AG04450 (cell line): ENCODE measurements at regions not wholly inside any gene's neighbourhood (a gene's known extent, or its start where the extent isn't known, plus 50 kb on each side); places are given as distances from the start of the nearest gene placed in this dataset.

ENCODE experiments used
- CTCF ChIA-PET: fragments of 300-600, 350-600 bp; formaldehyde crosslinking; extraction: SDS; loops from one replicate; lab custom pipeline; 2022; ENCODE audit warnings: antibody characterized with exemption, inconsistent platforms; lab: Charles Lee
- POLR2A ChIA-PET: fragments of 350-600 bp; formaldehyde crosslinking; extraction: SDS; loops from one replicate; lab custom pipeline; 2021; ENCODE audit warnings: antibody characterized with exemption, inconsistent platforms; lab: Yijun Ruan, JAX
- DNase-seq: peaks from one replicate; pipeline ENCODE4 v3.0.0-alpha.2; 2011; ENCODE audit warnings: low read depth, low spot score
- H3K27ac ChIP-seq: one replicate; pipeline ENCODE4 v1.5.1; 2012; ENCODE audit warnings: low read depth, low read length, control low read depth
- H3K27me3 ChIP-seq: one replicate; pipeline ENCODE4 v1.6.0; 2012; ENCODE audit warnings: low read length; ENCODE audit not compliant: control insufficient read depth, insufficient read depth
- H3K4me3 ChIP-seq: 2 replicates; pipeline ENCODE4 v1.5.1; 2011; ENCODE audit warnings: mild to moderate bottlenecking, low read depth, low read length, control low read depth
- H3K9me3 ChIP-seq: 2 replicates; pipeline ENCODE4 v1.5.1; 2012; ENCODE audit warnings: low read length; ENCODE audit not compliant: control insufficient read depth, insufficient read depth
- TF ChIP-seq, protein P1 (sequence below): IDR thresholded peaks from 2 replicates; pipeline ENCODE4 v1.5.1; 2011; ENCODE audit warnings: low read depth, low read length, control low read depth, inconsistent platforms

- CTCF ChIA-PET, result no interaction called here
- peaks cover 5% of the 10 kb centered on the region for H3K27me3 ChIP-seq
- POLR2A ChIA-PET, result no interaction called here
These were observed 173.6 kb upstream of the IGSF21 start for GRCh38 chr1:17933971-17934370.

DNA sequence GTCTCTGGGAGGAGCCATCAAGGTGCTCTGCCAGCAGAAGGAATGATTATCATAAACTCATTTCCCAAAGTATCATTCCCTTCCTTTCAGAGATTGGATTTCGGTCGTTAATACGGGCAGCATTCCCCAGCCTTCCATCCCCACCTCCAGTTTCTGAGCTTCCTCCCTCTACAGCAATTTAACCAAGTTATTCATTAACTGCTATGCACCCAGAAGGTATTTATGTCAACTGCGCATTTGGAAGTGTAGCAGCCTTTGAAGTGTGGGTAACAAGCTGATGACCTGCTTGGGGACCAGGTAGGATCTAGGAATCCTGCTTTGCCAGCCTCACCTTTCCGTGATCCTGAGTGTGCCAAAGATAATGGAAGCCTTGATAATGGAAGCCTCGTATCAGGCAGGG lies 172.4 kb upstream of the IGSF21 start:
- CTCF ChIA-PET, result no interaction called here
- no peak for DNase-seq
- TF ChIP-seq, protein P1, sequence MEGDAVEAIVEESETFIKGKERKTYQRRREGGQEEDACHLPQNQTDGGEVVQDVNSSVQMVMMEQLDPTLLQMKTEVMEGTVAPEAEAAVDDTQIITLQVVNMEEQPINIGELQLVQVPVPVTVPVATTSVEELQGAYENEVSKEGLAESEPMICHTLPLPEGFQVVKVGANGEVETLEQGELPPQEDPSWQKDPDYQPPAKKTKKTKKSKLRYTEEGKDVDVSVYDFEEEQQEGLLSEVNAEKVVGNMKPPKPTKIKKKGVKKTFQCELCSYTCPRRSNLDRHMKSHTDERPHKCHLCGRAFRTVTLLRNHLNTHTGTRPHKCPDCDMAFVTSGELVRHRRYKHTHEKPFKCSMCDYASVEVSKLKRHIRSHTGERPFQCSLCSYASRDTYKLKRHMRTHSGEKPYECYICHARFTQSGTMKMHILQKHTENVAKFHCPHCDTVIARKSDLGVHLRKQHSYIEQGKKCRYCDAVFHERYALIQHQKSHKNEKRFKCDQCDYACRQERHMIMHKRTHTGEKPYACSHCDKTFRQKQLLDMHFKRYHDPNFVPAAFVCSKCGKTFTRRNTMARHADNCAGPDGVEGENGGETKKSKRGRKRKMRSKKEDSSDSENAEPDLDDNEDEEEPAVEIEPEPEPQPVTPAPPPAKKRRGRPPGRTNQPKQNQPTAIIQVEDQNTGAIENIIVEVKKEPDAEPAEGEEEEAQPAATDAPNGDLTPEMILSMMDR, result no peak
- POLR2A ChIA-PET, result no interaction called here
- H3K9me3 ChIP-seq, result no peaks in the 10 kb centered on the region
- no peak overlapping the region for H3K4me3 ChIP-seq
- H3K27me3 ChIP-seq, result peaks cover 3% of the 10 kb centered on the region
- H3K27ac ChIP-seq, result no peak overlapping the region

More at GRCh38 chr1:17933971-17934370, 173.6 kb upstream of the IGSF21 start:
- H3K27ac ChIP-seq, result no peak overlapping the region
- no peak for DNase-seq
- H3K9me3 ChIP-seq, result no peaks in the 10 kb centered on the region
- TF ChIP-seq, protein P1, result no peak
- H3K4me3 ChIP-seq, result no peak overlapping the region

GRCh38 chr1:17941431-17942189 lies 166.0 kb upstream of the IGSF21 start:
- Histone ChIP-seq H3K4me3 (no peak overlapping the region), H3K9me3 (no peaks in the 10 kb centered on the region), H3K27me3 (no peaks in the 10 kb centered on the region), H3K27ac (no peak overlapping the region)
- DNase-seq, result no peak
- CTCF ChIA-PET, result no interaction called here
- TF ChIP-seq, protein P1, result no peak
- POLR2A ChIA-PET, result no interaction called here

GRCh38 chr1:17943506-17943905 lies 164.1 kb upstream of the IGSF21 start:
- no peak for DNase-seq
- H3K27ac ChIP-seq, result no peak overlapping the region
- POLR2A ChIA-PET, result no interaction called here
- TF ChIP-seq, protein P1, result no peak
- CTCF ChIA-PET, result no interaction called here
- H3K27me3 ChIP-seq, result no peaks in the 10 kb centered on the region
- no peak overlapping the region for H3K4me3 ChIP-seq
- no peaks in the 10 kb centered on the region for H3K9me3 ChIP-seq

DNA sequence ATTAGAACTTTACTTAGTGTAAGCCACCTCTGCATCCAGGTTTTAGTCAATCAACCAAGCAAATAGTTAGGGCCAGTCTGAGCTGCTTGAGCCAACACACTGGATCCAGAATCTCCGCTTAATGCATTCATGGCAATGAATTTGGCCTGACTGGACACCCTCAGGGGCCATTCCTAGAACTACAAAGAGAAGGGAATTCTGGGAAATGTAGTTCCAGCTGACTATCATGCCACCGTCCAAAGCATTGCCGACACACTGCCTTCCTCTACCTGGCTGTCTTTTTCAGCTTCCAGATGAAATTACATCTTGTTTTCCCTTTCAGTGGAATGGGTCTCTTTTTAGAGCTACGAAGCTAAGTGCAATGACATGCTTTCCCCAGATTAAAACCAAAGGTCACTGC lies 163.0 kb upstream of the IGSF21 start:
- CTCF ChIA-PET, result no interaction called here
- TF ChIP-seq, protein P1, result no peak
- POLR2A ChIA-PET, result no interaction called here

More for the DNA sequence above, 163.0 kb upstream of the IGSF21 start:
- no peaks in the 10 kb centered on the region for H3K9me3 ChIP-seq
- H3K27me3 ChIP-seq, result no peaks in the 10 kb centered on the region
- H3K4me3 ChIP-seq, result no peak overlapping the region
- no peak overlapping the region for H3K27ac ChIP-seq
- no peak for DNase-seq
